ENCODE measurements at regions not wholly inside any gene's neighbourhood (a gene's known extent, or its start where the extent isn't known, plus 50 kb on each side); places are given as distances from the start of the nearest gene placed in this dataset.

GRCh38 chr1:106688446-106688845 lies 368.0 kb upstream of the PRMT6 start:
- Histone ChIP-seq H3K36me3 (ENCODE audit: low read depth) (no peaks in the 10 kb centered on the region), H3K79me2 (ENCODE audit: low read depth) (no peaks in the 10 kb centered on the region), H3K4me2 (no peak overlapping the region), H3K9me2 (ENCODE audit: insufficient read depth) (no peaks in the 10 kb centered on the region), H3K4me3 (no peak overlapping the region), H2AFZ (no peak overlapping the region), H3K4me1 (replicated peaks; ENCODE audit: insufficient read depth) (no peaks in the 10 kb centered on the region), H3K27me3 (ENCODE audit: insufficient read depth, low read depth) (no peaks in the 10 kb centered on the region), H3K9me3 (ENCODE audit: insufficient read depth, low read depth) (no peaks in the 10 kb centered on the region), H3K27ac (no peak overlapping the region), H3F3A (ENCODE audit: insufficient read depth, low read depth) (no peaks in the 10 kb centered on the region), H4K20me1 (ENCODE audit: insufficient read depth) (no peaks in the 10 kb centered on the region)
- intact Hi-C loops (cut with micrococcal nuclease; ENCODE audit: unreplicated experiment): no loop called here
- TF ChIP-seq CTCF (conservative IDR thresholded peaks at IDR 0.05) (no peak), EZH2 (IDR thresholded peaks at IDR 0.05; ENCODE audit: low read depth) (no peak)
- ChIA-PET POLR2A (ENCODE audit: unreplicated experiment) (no interaction called here), CTCF (no interaction called here)
- BruUV-seq (replicated peaks): no TSS peak
- no peak for DNase-seq

GRCh38 chr1:106698660-106699059 lies 357.8 kb upstream of the PRMT6 start:
- Histone ChIP-seq H3K36me3 (ENCODE audit: low read depth) (no peaks in the 10 kb centered on the region), H3K4me1 (replicated peaks; ENCODE audit: insufficient read depth) (no peaks in the 10 kb centered on the region), H3K4me2 (no peak overlapping the region), H3K4me3 (no peak overlapping the region), H3K27ac (no peak overlapping the region), H2AFZ (no peak overlapping the region), H3F3A (ENCODE audit: insufficient read depth, low read depth) (no peaks in the 10 kb centered on the region), H3K9me3 (ENCODE audit: insufficient read depth, low read depth) (no peaks in the 10 kb centered on the region), H4K20me1 (ENCODE audit: insufficient read depth) (no peaks in the 10 kb centered on the region), H3K9me2 (ENCODE audit: insufficient read depth) (no peaks in the 10 kb centered on the region), H3K27me3 (ENCODE audit: insufficient read depth, low read depth) (no peaks in the 10 kb centered on the region), H3K79me2 (ENCODE audit: low read depth) (no peaks in the 10 kb centered on the region)
- ChIA-PET CTCF (no interaction called here), POLR2A (ENCODE audit: unreplicated experiment) (no interaction called here)
- DNase-seq: no peak
- BruUV-seq (replicated peaks): no TSS peak
- TF ChIP-seq CTCF (conservative IDR thresholded peaks at IDR 0.05) (no peak), EZH2 (IDR thresholded peaks at IDR 0.05; ENCODE audit: low read depth) (no peak)
- intact Hi-C loops (cut with micrococcal nuclease; ENCODE audit: unreplicated experiment): no loop called here

GRCh38 chr1:106699433-106699832 lies 357.0 kb upstream of the PRMT6 start:
- no peaks in the 10 kb centered on the region for H3K36me3 ChIP-seq (ENCODE audit: low read depth)
- no peaks in the 10 kb centered on the region for H3K79me2 ChIP-seq (ENCODE audit: low read depth)
- DNase-seq: no peak
- H3K4me3 ChIP-seq: no peak overlapping the region
- H2AFZ ChIP-seq: no peak overlapping the region
- TF ChIP-seq CTCF (conservative IDR thresholded peaks at IDR 0.05): no peak
- no peak for TF ChIP-seq EZH2 (IDR thresholded peaks at IDR 0.05; ENCODE audit: low read depth)
- BruUV-seq (replicated peaks): no TSS peak
- H4K20me1 ChIP-seq (ENCODE audit: insufficient read depth): no peaks in the 10 kb centered on the region
- ChIA-PET POLR2A (ENCODE audit: unreplicated experiment) (no interaction called here), CTCF (no interaction called here)
- no peaks in the 10 kb centered on the region for H3K27me3 ChIP-seq (ENCODE audit: insufficient read depth, low read depth)
- H3F3A ChIP-seq (ENCODE audit: insufficient read depth, low read depth): no peaks in the 10 kb centered on the region
- H3K4me2 ChIP-seq: no peak overlapping the region
- intact Hi-C loops (cut with micrococcal nuclease; ENCODE audit: unreplicated experiment): no loop called here
- no peaks in the 10 kb centered on the region for H3K4me1 ChIP-seq (replicated peaks; ENCODE audit: insufficient read depth)
- no peaks in the 10 kb centered on the region for H3K9me3 ChIP-seq (ENCODE audit: insufficient read depth, low read depth)
- H3K9me2 ChIP-seq (ENCODE audit: insufficient read depth): no peaks in the 10 kb centered on the region
- no peak overlapping the region for H3K27ac ChIP-seq

All from PC-9 (cell line).